GM19455 (cell line): ENCODE measurements at regions not wholly inside any gene's neighbourhood (a gene's known extent, or its start where the extent isn't known, plus 50 kb on each side); places are given as distances from the start of the nearest gene placed in this dataset.

Experiments used
- ATAC-seq: cut with Tn5 transposase; IDR thresholded peaks from one replicate; pipeline ENCODE4 v1.9.1; 2021; ENCODE audit not compliant: unreplicated experiment

- ATAC-seq, result no peak
Measured at GRCh38 chr5:105032917-105033316, 1470.3 kb upstream of the NUDT12 start.

- no peak for ATAC-seq
Measured at GRCh38 chr5:105030153-105030552, 1467.6 kb upstream of the NUDT12 start.

DNA sequence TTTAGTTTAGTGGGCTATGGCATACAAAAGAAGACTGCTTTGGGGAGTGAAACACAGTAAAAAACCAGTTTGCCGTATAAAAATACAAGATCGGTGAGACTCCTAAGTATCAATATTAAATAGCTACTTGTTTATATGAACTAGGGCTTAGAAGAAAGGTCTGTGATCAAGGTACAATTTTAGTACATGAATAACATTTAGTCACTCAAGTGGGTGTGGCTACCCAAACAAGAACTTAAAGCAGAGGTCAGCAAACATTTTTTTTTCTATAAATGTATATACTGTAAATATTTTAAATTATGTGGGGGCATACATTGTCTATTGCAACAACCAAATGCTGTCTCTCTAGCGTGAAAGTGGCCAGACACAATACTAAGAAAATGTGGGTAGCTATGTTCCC lies 1452.5 kb upstream of the NUDT12 start:
- ATAC-seq, result no peak

- ATAC-seq, result no peak
Measured at GRCh38 chr5:104998572-104998971, 1436.0 kb upstream of the NUDT12 start.

- ATAC-seq, result no peak
Measured at GRCh38 chr5:104998169-104998568, 1435.6 kb upstream of the NUDT12 start.

- no peak for ATAC-seq
Measured at GRCh38 chr5:104987074-104987473, 1424.5 kb upstream of the NUDT12 start.

GRCh38 chr5:104977529-104977928 lies 1414.9 kb upstream of the NUDT12 start:
- ATAC-seq, result no peak

DNA sequence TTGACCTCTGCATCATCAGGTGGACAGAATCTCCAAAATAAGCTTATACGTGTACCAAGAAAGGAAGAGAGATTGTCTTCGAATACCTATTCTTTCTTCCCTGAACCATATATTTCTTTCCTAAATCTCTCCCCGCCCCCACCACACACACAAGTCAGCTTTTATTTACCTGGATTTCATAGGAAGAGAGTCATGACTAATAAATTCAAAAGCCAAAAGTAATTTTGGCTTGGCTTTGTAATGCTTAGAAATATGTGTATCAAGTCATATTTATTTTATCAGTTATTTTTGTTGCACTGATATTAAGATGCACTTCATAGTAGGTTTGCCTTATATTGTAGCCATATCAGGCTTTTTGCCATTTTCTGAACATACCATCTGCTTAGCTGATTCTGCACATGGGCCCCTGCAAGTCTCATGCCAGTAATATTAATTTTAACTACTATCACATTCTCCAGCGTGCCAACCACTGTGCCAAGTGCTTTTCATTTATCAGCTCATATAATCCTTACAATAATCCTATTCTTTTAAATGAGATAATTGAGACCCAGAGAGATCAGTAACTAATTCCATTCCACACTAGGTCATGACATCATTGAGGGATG lies 1405.3 kb upstream of the NUDT12 start:
- no peak for ATAC-seq

DNA sequence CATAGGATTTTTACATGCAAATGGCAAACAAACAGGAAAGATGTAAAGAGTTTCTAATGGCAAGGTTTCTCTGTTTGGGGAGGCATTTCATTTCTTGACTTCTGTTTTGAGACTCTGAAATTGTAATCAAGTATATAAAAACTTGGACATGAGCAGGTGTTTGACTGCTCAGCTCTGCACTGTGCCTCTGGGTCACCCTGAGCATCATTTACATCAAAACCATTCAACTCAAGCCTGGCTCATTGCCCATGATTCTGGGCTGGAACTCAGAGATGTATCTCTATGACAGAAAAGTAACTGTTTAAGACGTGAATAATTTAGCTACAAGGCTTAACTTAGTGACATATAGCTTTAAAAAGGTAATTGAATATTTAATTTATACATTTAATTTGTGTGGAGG lies 1402.4 kb upstream of the NUDT12 start:
- ATAC-seq, result no peak

- ATAC-seq, result no peak
Measured at GRCh38 chr5:104955479-104955878, 1392.9 kb upstream of the NUDT12 start.

- ATAC-seq, result no peak
Measured at GRCh38 chr5:104952876-104953275, 1390.3 kb upstream of the NUDT12 start.

DNA sequence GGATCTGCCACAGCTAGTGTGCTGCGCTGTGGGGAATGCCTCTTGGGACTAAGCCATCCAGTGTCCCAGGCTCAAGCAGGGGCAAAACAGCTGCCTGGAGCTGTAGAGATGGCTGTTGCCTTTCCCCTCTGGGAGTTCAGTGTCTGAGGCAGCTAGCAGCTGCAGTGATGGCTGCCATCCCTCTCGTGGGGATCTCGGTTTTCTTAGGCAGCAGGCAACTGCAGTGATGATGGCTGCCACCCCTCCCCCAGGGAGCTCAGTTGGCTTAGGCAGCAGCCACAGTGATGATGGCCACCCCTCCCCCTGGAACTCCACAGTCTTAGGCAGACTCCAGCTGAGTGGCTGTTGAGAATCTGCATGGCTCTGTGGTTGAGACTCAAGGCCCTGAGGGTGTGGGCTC lies 1389.2 kb upstream of the NUDT12 start:
- ATAC-seq, result no peak

DNA sequence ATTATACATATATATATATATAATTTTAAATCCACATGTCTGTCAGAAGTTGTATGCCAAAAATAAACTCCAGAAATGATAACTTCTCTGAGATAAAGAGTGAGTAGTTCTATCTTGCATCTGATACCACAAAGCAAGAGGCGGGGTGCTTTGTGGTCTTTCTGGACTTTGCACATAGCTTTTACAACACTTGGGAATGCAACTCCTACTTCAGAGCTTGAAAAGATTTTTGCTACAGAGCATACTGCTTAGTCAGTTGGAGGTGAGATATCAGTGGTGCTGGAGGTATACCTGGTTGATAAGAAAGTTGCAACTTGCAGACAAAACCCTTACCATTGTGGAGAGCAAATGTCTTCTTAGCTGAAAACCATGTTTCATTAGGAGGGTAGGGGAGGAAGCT lies 1384.5 kb upstream of the NUDT12 start:
- ATAC-seq, result no peak

DNA sequence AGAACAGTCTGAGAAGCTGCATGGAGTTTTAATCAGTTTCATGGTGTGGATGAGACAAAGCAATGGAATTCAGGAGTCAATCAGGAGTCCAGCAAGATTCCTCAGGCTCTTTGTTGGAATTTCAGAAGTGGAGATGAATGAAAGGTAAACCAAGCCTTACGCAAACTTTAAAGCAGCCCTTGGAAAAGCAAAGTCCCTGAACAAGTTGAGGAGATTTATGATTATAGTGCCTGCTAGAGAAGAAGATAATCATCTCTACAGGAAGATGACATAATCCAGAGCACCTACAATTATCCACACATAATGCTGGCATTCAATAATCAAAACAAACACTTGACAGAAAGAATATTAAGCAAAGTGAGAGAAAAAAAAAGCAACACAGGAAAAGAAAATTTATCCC lies 1380.1 kb upstream of the NUDT12 start:
- no peak for ATAC-seq

DNA sequence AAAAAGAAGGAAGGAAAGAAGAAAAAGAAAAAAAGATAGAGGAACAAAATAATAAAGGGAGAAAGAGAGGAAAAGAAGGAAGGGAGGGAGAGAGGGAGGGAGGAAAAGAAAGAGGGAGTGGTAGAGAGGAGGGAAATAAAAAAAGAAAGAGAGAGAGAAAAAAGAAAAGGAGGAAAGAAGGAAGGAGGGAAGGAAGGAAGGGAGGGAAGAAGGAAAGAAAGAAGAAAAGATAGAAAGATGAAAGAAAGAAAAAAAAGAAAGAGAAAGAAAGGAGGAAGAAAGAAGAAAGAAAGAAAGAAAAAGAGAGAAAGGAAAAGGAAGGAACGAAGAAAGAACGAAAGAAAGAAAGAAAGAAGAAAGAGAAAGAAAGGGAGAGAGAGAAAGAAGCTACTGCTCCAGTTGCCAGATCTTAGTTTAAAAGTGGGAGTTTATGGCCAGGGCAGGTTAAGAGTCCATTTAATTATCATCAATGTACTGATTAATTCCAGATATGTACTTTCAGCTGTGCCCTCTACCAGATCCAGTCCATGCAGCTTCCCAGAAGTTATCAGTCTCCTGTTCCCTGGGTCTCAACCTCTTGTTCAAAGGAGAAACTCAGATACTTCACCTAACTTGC lies 1378.5 kb upstream of the NUDT12 start:
- no peak for ATAC-seq

DNA sequence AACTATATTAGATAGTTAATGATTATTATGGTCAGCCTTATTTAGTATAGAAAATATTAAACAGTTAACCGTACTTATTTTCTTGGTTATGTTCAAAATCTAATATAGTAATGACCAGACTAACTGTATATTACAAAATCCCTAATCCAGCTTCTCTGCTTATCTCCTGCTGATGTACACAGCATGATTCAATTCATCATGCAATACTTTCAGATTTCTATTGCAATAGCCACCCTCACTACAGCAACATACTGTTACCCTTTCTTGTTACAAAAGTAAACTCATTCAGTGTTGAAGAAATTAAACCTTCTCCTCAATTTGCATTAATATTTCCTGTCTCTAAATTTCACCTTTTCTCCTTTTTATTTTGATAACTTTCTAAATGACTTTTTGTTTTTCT lies 1375.0 kb upstream of the NUDT12 start:
- ATAC-seq, result no peak

DNA sequence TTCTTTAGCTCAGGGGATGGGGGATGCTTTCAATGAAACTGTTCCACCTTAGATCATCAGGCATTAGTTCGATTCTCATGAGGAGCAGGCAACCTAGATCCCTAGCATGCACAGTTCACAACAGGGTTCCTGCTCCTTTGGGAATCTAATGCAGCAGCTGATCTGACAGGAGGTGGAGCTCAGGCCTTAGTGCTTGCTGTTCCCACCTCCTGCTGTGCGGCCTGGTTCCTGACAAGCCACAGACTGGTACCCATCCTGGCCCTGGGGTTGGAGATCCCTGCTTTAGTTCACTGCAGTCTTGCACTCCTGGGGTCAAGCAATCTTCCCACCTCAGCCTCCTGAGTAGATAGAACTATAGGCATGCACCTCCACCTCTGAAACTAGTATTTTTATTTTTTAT lies 1369.8 kb upstream of the NUDT12 start:
- ATAC-seq, result no peak

GRCh38 chr5:104928906-104929520 lies 1366.4 kb upstream of the NUDT12 start:
- ATAC-seq, result no peak

DNA sequence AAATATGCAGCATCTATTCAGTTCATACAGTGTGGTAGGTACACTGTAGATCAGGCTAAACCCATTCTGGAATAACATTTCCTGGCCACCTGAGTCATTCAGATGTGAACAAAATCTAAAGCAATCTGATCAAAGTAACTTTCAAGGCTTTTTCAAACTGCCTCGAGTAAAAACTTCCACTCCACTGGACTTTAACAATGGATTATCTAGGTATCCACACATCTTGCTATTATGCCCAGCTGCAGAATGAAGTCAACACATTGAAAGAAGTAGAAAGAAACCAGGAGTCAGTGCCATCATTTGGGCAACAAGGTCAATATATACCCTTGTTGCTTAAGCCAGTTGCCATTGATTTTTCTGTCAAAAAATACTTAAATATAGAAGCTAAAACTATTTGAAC lies 1352.6 kb upstream of the NUDT12 start:
- ATAC-seq, result no peak

- no peak for ATAC-seq
Measured at GRCh38 chr5:104914536-104915070, 1352.0 kb upstream of the NUDT12 start.

- no peak for ATAC-seq
Measured at GRCh38 chr5:104913841-104914281, 1351.3 kb upstream of the NUDT12 start.

DNA sequence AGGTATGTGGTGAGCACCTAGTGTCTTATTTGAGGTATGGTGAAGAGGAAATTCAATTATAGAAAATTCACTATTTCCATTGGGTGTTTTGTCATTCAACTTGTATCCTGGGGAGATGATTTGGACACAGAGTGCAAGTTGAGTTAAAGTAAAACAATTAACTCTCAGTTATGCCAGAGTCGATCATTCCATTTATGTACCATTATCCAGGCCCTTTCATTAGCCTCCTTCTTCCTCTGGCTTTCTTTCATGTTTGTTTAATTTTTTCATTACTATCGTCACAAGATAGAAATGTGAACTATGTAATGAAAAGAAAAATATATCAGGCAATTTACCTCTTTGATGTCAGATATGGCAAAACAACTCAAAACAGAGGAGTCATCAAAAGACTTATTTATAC lies 1347.2 kb upstream of the NUDT12 start:
- ATAC-seq, result no peak
